ENCODE measurements at regions not wholly inside any gene's neighbourhood (a gene's known extent, or its start where the extent isn't known, plus 50 kb on each side); places are given as distances from the start of the nearest gene placed in this dataset.
"Not testable (repeated sequence)": the region's sequence is repeated elsewhere in the genome, so short reads cannot be mapped to it uniquely, and the experiment has no call there.

GRCh38 chr12:11540615-11541310, 108.7 kb upstream of the ETV6 start:
- no peak for DNase-seq (ENCODE audit: extremely low spot score)
- no peak for TF ChIP-seq CTCF (IDR thresholded peaks at IDR 0.05; ENCODE audit: control extremely low read depth, extremely low read depth, low read depth, missing control alignments)
- POLR2A ChIA-PET: no interaction called here
- CTCF ChIA-PET: no interaction called here

- no peak for DNase-seq (ENCODE audit: extremely low spot score)
- ChIA-PET CTCF (interaction anchor here (2.2 kb wide), 1 partner anchor 46 kb away, joined by 5 read pairs; no protein-coding TSS in a partner anchor), POLR2A (no interaction called here)
- TF ChIP-seq CTCF (IDR thresholded peaks at IDR 0.05; ENCODE audit: control extremely low read depth, extremely low read depth, low read depth, missing control alignments): no peak
These were observed 106.9 kb upstream of the ETV6 start for GRCh38 chr12:11542599-11542998.

- TF ChIP-seq CTCF (IDR thresholded peaks at IDR 0.05; ENCODE audit: control extremely low read depth, extremely low read depth, low read depth, missing control alignments): no peak
- no peak for DNase-seq (ENCODE audit: extremely low spot score)
- POLR2A ChIA-PET: no interaction called here
- CTCF ChIA-PET: interaction anchor here (1.6 to 4.0 kb wide), 4 partner anchors 12 to 490 kb away, joined by 4 to 22 read pairs (median 12); no protein-coding TSS in a partner anchor
These were observed 105.9 kb upstream of the ETV6 start for GRCh38 chr12:11543457-11544158.

- ChIA-PET POLR2A (no interaction called here), CTCF (interaction anchor here (1.1 to 4.0 kb wide), 6 partner anchors 9 to 488 kb away, joined by 3 to 22 read pairs (median 9); no protein-coding TSS in a partner anchor)
- DNase-seq (ENCODE audit: extremely low spot score): peak; percentile 68
- no peak for TF ChIP-seq CTCF (IDR thresholded peaks at IDR 0.05; ENCODE audit: control extremely low read depth, extremely low read depth, low read depth, missing control alignments)
These were observed 103.8 kb upstream of the ETV6 start for GRCh38 chr12:11545484-11546330.

GRCh38 chr12:11546582-11547270, 102.7 kb upstream of the ETV6 start:
- CTCF ChIA-PET: interaction anchor here (1.1 to 4.0 kb wide), 6 partner anchors 8 to 487 kb away, joined by 3 to 22 read pairs (median 9); no protein-coding TSS in a partner anchor
- POLR2A ChIA-PET; DNase-seq (ENCODE audit: extremely low spot score): not testable (repeated sequence)

GRCh38 chr12:11547271-11547646, 102.2 kb upstream of the ETV6 start:
- DNase-seq (ENCODE audit: extremely low spot score); POLR2A ChIA-PET: not testable (repeated sequence)
- CTCF ChIA-PET: interaction anchor here (4.0 kb wide), 1 partner anchor 32 kb away, joined by 18 read pairs; no protein-coding TSS in a partner anchor

GRCh38 chr12:11549119-11549518, 100.4 kb upstream of the ETV6 start:
- DNase-seq (ENCODE audit: extremely low spot score): no peak
- TF ChIP-seq CTCF (IDR thresholded peaks at IDR 0.05; ENCODE audit: control extremely low read depth, extremely low read depth, low read depth, missing control alignments): no peak
- ChIA-PET POLR2A (no interaction called here), CTCF (no interaction called here)
